ENCODE measurements at regions not wholly inside any gene's neighbourhood (a gene's known extent, or its start where the extent isn't known, plus 50 kb on each side); places are given as distances from the start of the nearest gene placed in this dataset.

GRCh38 chr10:78688230-78688900 lies 380.4 kb upstream of the ZMIZ1 start:
- DNase-seq (ENCODE audit: low spot score), result no peak

DNA sequence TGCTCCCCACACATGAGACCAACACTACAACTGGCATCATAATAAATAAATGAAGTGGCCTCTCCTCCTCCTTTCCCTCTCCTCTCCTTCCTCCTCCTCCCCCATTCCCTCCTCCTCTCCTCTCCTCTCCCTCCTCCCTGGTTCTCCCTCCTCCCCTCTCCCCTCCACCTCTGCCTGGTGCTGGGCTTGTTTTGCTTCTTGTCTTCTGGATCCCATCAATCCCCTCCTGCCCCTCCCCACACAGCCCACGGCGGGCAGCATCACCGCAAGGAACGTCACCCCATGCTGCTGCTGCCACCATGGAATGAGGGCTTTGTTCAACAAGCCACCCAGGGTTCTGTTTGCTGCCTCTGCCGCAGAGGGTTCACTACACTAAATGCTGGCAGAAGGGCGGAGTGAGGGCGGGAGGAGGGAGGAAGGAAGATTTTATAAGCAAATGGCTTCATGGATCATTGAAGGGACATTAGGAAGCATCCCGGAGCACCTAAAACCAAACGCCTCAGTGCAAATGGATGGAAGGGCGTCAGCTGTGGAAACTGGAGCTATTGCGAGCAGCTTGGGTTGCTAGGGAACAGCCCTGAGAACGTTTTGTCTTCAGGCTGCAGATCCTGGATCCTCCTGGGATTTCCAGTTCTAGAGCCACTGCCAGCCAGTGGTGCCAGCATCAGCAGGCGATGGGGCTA lies 379.7 kb upstream of the ZMIZ1 start:
- DNase-seq (ENCODE audit: low spot score), result peak; percentile 61

- DNase-seq (ENCODE audit: low spot score), result no peak
Observed at GRCh38 chr10:78689584-78689935, 379.2 kb upstream of the ZMIZ1 start.

DNA sequence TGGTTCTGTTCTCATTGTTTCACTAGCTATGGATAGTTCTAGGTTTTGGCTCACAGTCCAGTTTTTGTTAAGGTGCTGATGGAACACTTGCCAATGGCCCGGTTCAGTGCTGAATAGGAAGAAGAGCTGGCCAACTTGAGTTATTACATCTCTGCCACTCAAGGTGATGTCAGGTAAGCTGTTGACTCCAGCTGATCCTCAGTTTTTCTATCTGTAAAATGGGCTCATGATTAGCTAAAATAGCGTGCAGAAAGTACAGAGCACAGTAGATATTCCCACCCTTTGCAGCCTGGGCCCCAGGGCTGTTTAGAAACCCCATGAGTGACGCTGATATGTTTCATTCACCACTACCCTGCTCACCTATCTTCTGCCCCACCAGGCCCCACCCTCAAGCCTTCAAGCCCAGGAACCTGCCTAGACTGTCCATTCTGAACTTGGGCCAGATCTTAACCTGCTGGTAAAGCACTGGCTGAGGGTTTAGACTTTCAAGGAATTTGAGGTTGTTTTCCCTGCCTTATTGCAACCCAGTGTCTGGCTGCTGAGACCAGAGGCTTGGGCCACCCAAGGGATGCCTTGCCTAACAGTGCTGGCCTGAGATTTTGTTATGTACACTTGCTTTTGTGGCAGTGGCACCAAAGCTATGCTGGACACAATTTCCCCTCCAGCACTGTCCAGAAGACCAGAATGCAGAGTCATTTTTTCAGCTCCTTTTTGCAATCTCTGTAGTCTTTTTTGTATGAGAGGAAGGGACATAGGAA lies 378.2 kb upstream of the ZMIZ1 start:
- DNase-seq (ENCODE audit: low spot score), result no peak

- no peak for DNase-seq (ENCODE audit: low spot score)
Observed at GRCh38 chr10:78691301-78692030, 377.3 kb upstream of the ZMIZ1 start.

- DNase-seq (ENCODE audit: low spot score), result no peak
Observed at GRCh38 chr10:78692071-78692470, 376.7 kb upstream of the ZMIZ1 start.

DNA sequence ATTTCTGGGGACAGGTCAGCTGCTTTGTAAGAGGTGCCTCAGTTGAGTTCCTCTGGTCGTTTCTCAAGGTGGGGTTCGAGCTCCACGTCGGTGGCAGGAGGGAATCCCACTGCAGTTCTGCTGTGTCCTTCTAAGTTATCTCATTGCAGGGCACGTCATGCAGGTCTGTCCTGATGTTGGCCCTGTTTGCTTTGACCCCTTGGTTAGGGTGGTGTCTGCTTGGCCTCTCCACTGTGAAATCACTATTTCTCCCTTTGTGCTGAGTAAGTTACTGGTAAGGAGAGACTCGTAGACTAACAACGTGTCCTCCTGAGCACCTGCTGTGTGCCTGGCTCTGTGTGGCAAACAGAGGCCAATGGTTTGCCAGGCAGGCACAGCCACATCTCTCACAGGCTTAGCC lies 372.9 kb upstream of the ZMIZ1 start:
- no peak for DNase-seq (ENCODE audit: low spot score)

DNA sequence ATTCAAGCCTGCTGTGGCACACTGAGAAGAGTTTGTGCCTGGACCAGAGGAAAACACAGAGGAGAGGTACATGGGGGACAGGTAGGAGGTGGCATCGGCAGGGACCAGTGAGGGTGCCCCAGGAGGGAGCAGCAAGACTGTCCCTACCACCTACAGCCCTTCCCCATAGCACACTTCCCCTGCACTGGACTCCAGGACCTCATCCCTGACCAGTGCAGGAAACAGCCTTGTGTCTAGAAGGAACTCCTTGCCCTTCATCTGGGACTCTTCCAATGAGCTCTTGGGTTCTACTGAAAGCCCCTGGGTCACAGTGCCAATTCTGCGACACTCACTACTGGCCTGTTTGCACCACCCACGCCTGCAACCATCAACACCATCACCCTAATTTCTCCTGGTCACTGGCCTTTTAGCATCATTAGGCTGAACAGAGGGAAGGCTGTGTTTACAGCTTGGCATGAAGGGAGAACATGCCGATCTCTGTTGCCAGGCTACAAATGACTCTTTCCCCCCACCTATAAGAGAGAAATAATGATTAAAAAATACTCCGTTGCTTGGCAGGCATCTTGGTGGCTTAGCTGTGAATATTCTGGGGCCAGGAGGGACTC lies 371.9 kb upstream of the ZMIZ1 start:
- DNase-seq (ENCODE audit: low spot score), result no peak

DNA sequence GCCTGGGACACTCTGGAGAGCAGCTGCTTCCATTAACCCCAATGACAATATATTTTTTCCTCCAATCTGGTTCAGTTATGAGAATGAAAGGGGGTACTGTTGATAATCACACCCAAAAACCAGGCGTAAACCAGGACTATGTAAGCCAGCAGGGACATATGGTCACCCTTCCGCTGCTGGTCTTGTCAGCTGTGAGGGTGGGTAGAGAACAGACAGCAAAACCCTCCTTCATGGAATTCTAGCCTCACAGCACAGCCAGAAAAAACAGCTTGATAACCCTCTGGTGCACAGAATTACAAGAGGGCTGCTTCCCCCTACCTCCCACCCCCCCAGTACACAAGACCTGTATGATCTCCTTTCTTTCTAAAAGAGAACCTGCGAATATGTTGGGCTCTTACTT lies 368.8 kb upstream of the ZMIZ1 start:
- DNase-seq (ENCODE audit: low spot score), result no peak

DNA sequence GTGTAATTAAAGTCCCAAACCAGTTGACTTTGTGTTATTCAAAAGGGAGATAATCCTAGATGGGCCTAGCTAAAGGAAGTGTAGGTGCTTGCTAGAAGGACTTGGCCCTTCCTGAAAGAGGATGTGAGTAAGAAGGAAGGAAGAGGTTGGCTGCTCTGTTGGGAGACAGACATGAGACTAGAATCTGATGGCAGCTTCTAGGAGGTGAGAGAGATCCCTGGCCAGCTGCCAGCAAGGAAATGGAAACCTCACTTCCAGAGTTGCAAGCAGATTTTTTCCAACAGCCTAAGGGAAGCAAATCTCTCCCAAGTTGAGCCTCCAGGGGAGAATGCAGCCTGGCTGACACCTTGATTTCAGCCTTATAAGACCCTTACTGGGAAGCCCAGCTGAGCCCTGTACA lies 368.4 kb upstream of the ZMIZ1 start:
- DNase-seq (ENCODE audit: low spot score), result peak; percentile 16

DNA sequence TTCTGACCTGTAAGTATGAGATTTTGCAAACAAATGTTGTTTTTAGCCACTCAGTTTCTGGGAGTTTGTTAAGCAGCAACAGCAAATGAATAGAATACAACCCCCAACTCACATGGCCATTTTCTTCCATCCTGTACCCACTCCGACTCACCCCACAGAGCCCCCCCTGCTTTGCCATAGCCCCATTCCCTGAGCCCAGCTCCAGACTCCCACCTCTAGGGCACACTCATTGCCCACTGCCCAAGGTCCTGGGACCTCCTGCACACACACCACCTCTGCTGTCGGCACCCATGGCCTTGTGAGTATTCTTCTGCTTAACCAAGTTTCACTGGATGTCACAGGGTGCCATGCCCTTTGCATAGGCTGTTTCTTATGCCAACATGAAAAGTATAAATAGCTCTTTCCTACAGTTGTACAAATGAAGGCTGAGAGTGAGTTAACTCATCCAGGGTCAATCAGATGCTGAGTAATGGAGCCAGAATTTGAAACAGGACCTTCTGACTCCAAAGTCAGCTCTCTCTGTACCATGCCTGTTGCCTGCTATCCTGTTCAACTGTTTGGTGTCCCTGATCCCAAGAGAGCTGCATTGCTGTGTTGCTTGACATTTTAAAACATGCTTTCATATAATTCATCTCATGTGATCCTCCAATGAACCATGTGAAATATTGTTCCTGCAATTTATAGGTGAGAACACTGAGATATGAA lies 367.8 kb upstream of the ZMIZ1 start:
- DNase-seq (ENCODE audit: low spot score), result no peak

- no peak for DNase-seq (ENCODE audit: low spot score)
Observed at GRCh38 chr10:78702186-78702585, 366.6 kb upstream of the ZMIZ1 start.

- DNase-seq (ENCODE audit: low spot score), result no peak
Observed at GRCh38 chr10:78702876-78703275, 365.9 kb upstream of the ZMIZ1 start.

DNA sequence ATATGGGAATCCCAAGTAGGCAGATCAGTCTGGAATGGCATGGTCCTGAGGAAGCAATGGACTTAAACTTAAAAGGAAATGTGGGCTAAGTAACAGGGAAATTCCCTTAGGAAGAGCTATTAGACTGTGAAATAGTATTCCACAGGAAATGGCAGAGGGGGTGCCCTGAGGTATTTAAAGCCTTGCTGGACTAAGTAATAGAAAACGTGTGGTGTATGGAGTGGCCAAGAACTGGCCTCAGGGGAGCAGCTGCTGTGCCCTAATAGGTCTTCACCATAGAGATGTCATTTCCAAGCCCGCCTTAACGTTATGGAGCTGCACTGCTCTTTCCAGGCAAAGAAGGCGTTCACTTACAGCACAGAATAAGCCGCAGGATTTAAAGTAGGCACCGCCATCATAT lies 365.2 kb upstream of the ZMIZ1 start:
- peak; percentile 12 for DNase-seq (ENCODE audit: low spot score)

DNA sequence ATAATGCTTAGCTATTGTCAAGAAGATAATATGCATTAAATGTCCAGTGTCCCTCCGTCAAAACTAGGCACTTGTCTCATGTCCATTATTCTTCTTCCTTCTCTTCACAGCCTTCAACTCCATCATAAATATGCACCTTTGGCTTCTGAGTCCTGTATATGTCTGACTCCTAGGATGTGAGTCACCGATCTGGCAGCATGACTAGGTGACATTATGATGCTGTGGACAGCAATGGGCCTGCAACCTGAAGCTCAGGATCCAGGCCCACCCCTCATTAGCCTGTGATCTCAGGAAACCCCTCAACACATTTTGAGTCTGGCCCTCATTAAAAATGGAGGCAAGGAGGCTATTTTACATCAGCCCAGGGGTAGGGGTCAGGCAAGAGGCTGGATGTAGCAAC lies 362.5 kb upstream of the ZMIZ1 start:
- DNase-seq (ENCODE audit: low spot score), result peak; percentile 31

DNA sequence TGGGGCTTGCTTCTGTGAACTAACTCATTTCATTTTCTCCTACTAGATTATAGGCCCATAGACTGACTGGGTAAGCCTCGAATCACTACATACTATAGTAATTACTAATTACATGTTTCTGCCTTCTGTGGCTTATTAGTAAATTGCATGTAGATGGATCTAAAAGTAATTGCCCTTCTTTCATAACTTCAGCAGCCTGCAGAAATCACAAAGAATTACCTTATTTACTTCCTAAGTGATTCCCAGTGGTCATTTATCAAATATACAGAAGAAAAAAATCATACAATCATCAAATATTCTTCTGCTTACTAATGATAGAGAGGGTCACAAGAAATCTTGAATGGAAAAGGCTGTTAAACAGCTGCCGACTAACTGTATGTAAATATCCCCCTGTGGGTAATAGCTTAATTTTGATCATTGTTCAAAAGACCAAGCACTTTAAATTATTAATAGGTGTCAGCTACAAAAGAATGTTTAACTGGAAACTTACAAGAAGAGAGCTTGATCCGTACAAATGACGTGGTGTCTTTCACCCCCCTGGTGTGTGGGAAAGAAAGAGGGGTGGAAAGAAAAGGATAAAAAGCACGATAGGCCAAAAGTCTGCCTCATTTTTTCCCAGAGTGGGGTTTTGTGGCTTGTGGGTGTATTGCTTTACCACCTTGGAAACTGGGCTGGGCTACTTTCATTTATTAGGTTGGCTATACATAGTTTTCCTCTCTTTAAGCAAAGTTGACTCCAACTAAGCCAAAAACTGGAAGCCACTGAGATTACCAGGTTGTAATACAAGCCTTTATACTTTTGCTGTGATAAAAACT lies 361.8 kb upstream of the ZMIZ1 start:
- DNase-seq (ENCODE audit: low spot score), result no peak

DNA sequence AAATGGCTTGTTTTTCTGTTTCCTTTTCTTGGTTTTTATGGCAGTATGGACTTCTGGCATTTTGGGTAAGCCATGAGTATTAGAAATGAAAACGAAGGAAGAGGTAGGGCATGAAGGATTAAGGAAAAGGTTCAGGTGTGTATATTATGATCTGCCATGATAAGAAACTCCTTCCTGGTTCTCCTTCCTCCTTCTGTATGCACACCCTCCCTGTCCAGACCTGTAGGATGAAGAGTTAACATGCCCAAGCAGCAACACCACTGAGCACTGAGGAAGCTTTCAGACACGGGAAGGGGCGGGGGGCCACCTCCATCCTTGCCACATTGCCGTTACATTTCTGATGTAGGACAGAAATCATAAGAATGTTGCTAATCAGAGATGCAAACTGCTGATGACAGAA lies 361.0 kb upstream of the ZMIZ1 start:
- no peak for DNase-seq (ENCODE audit: low spot score)

DNA sequence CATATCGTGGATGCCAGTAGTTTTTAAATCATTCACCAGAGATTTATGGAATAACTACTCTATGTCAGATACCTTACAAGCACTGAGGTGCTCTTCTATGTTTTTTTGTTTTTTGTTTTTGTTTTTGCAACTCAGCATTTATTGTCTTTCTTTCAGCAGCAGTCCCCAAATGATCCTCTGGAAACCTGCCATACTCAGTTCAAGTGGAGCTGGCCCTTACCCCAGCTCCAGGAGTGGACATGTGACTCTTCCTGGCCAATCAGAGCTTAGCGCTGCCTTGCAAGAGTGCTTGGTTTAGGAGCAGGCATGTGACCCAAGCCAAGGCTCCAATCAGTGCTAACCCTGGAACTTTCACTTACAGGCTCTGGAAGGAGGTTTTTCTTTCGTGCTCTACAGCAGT lies 356.6 kb upstream of the ZMIZ1 start:
- no peak for DNase-seq (ENCODE audit: low spot score)

GRCh38 chr10:78713659-78714058 lies 355.1 kb upstream of the ZMIZ1 start:
- no peak for DNase-seq (ENCODE audit: low spot score)

DNA sequence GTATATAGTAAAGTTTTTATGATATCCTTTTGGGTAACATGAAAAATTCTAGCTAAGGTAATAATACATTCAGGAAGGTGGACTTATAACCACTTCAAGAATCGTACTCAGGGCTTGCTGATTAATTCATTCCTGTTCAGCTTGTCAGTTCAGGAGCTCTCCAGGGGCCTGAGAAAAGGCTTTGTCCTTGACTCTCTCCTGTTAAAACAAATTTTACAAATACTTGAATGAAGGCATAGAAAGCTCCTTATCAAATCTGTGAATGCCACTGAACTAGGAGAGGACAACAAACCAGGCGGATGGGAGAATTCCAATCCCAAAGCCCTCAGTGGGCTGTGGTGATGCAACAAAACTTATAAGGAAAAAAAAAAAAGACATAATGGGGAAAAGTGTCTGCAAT lies 354.5 kb upstream of the ZMIZ1 start:
- no peak for DNase-seq (ENCODE audit: low spot score)

GRCh38 chr10:78715435-78715834 lies 353.3 kb upstream of the ZMIZ1 start:
- no peak for DNase-seq (ENCODE audit: low spot score)

Measured in AG08395 (cell line).